Natural killer cell (primary cell): ENCODE measurements at regions not wholly inside any gene's neighbourhood (a gene's known extent, or its start where the extent isn't known, plus 50 kb on each side); places are given as distances from the start of the nearest gene placed in this dataset.

Source experiments
- ATAC-seq, 3 donors: fragments of 150-1000 bp in 2 of 3; fragments of 200-7000 bp in 1 of 3; cut with Tn5 transposase; 1 replicate in 1 of 3; 2 replicates in 2 of 3; pipeline ENCODE4 v1.10.0; 2021; ENCODE audit warnings: mild to moderate bottlenecking in 2 of 3, moderate library complexity in 2 of 3
- DNase-seq, 2 donors: peaks; one replicate each; pipeline versions ENCODE4 v3.0.0 to v3.0.0-alpha.2; 2013 to 2021; ENCODE audit warnings: mixed read lengths in 1 of 2
- H3K27ac ChIP-seq: one replicate; pipeline ENCODE4 v1.5.1; 2013; ENCODE audit warnings: mild to moderate bottlenecking, low read length
- H3K27me3 ChIP-seq: one replicate; pipeline ENCODE4 v1.6.1; 2013; ENCODE audit warnings: low read length; ENCODE audit not compliant: control insufficient read depth, insufficient read depth
- H3K36me3 ChIP-seq: one replicate; pipeline ENCODE4 v1.6.1; 2013; ENCODE audit warnings: low read length; ENCODE audit not compliant: control insufficient read depth, insufficient read depth
- H3K4me1 ChIP-seq: one replicate; pipeline ENCODE4 v1.6.1; 2013; ENCODE audit warnings: low read length; ENCODE audit not compliant: control insufficient read depth, insufficient read depth
- H3K4me3 ChIP-seq: one replicate; pipeline ENCODE4 v1.5.1; 2013; ENCODE audit warnings: low read length
- H3K9me3 ChIP-seq: one replicate; pipeline ENCODE4 v1.6.1; 2013; ENCODE audit warnings: low read length; ENCODE audit not compliant: control insufficient read depth, insufficient read depth
- H3K27ac Mint-ChIP-seq, 2 donors: one replicate each; pipeline ENCODE4 v1.8.0; 2022; ENCODE audit warnings: mild to moderate bottlenecking in 2 of 2, mixed read lengths in 2 of 2, moderate library complexity in 1 of 2
- H3K27me3 Mint-ChIP-seq, 2 donors: one replicate each; pipeline ENCODE4 v1.8.0; 2022; ENCODE audit warnings: low read depth in 2 of 2, mixed read lengths in 2 of 2
- H3K36me3 Mint-ChIP-seq: one replicate; pipeline ENCODE4 v1.8.0; 2022; ENCODE audit warnings: mixed read lengths
- H3K4me1 Mint-ChIP-seq, 2 donors: one replicate each; pipeline ENCODE4 v1.8.0; 2022; ENCODE audit warnings: mixed read lengths in 2 of 2
- H3K4me3 Mint-ChIP-seq: one replicate; pipeline ENCODE4 v1.8.0; 2022; ENCODE audit warnings: mild to moderate bottlenecking, moderate library complexity, mixed read lengths
- H3K9me3 Mint-ChIP-seq, 2 donors: one replicate each; pipeline ENCODE4 v1.8.0; 2022; ENCODE audit warnings: mixed read lengths in 2 of 2
- WGBS: methylation state at CpG from one replicate; pipeline ENCODE4 v1.1.7; 2013; ENCODE audit warnings: missing lambda C conversion rate; ENCODE audit not compliant: insufficient coverage; 5-methylcytosine and 5-hydroxymethylcytosine counted together
- intact Hi-C: fragments of 100-400 bp; cut with micrococcal nuclease; formaldehyde crosslinking; loops from one replicate; pipeline ENCODE4 v1.14.2; 2022
- TF ChIP-seq, protein P1 (sequence below): fragments of 200-600 bp; IDR thresholded peaks from one replicate; pipeline ENCODE4 v1.8.0; 2022; ENCODE audit warnings: antibody characterized with exemption

- TF ChIP-seq, protein P1, sequence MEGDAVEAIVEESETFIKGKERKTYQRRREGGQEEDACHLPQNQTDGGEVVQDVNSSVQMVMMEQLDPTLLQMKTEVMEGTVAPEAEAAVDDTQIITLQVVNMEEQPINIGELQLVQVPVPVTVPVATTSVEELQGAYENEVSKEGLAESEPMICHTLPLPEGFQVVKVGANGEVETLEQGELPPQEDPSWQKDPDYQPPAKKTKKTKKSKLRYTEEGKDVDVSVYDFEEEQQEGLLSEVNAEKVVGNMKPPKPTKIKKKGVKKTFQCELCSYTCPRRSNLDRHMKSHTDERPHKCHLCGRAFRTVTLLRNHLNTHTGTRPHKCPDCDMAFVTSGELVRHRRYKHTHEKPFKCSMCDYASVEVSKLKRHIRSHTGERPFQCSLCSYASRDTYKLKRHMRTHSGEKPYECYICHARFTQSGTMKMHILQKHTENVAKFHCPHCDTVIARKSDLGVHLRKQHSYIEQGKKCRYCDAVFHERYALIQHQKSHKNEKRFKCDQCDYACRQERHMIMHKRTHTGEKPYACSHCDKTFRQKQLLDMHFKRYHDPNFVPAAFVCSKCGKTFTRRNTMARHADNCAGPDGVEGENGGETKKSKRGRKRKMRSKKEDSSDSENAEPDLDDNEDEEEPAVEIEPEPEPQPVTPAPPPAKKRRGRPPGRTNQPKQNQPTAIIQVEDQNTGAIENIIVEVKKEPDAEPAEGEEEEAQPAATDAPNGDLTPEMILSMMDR = no peak
- ATAC-seq = no peak
- Mint-ChIP-seq H3K27me3 (no peaks in the 10 kb centered on the region), H3K9me3 (no peaks in the 10 kb centered on the region), H3K36me3 (no peaks in the 10 kb centered on the region), H3K4me3 (no peak overlapping the region), H3K4me1 (no peaks in the 10 kb centered on the region), H3K27ac (no peak overlapping the region)
- intact Hi-C loops = no loop called here
- no peaks in the 10 kb centered on the region for H3K9me3 ChIP-seq
- no peak overlapping the region for H3K27ac ChIP-seq
- H3K36me3 ChIP-seq = no peaks in the 10 kb centered on the region
- no peak overlapping the region for H3K4me3 ChIP-seq
- H3K27me3 ChIP-seq = no peaks in the 10 kb centered on the region
- WGBS = 84% methylated on average over 2 of the region's 3 CpGs
- DNase-seq = peak in 1 of 2 donors; percentile 4
- H3K4me1 ChIP-seq = no peaks in the 10 kb centered on the region
Observed at GRCh38 chrY:14301552-14301951, 222.8 kb upstream of the NLGN4Y start.

DNA sequence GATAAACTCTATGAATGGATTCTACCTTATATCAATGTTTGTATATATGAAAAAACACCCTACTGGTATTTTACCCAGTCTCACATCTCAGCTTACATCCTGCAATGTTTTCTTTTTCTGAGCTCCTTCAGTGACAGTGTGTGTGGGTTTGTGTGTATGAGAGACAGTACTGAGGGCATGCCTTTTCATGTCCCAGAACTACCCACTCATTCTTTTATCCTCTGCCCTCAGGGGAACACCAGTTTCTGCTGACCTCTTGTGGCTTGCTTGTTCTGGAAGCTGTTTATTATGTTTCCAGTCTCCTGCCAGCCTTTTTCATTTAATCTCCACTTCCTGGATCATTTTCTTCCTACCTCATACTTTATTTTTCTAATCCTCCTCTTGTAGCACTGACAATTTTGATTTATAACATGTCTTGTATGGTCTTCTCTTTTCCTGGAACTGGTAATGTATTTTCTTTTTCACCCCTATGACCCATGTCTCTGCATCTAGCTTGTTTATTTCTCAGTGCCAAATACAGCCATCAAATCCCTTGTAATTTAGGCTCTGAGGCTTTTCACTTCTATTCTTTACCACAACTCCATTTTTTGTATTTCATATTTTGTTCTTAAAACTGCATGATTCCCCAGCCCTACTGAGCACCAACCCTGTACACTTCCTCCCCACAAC, 195.5 kb upstream of the NLGN4Y start:
- intact Hi-C loops = no loop called here
- Mint-ChIP-seq H3K9me3 (no peaks in the 10 kb centered on the region), H3K4me3 (no peak overlapping the region), H3K4me1 (peaks cover 0 to 5% of the 10 kb centered on the region in 2 donors), H3K27ac (peak overlapping the region in 1 of 2 donors; percentile 51), H3K27me3 (no peaks in the 10 kb centered on the region), H3K36me3 (no peaks in the 10 kb centered on the region)
- no peaks in the 10 kb centered on the region for H3K27me3 ChIP-seq
- TF ChIP-seq, protein P1 = no peak
- no peak overlapping the region for H3K4me3 ChIP-seq
- DNase-seq (peak in 1 of 2 donors; percentile 22), ATAC-seq (no peak)
- no peaks in the 10 kb centered on the region for H3K9me3 ChIP-seq
- no peak overlapping the region for H3K27ac ChIP-seq
- H3K36me3 ChIP-seq = no peaks in the 10 kb centered on the region
- no peaks in the 10 kb centered on the region for H3K4me1 ChIP-seq

- Mint-ChIP-seq H3K36me3 (no peaks in the 10 kb centered on the region), H3K27ac (no peak overlapping the region), H3K4me1 (peaks cover 0 to 5% of the 10 kb centered on the region in 2 donors), H3K4me3 (no peak overlapping the region), H3K27me3 (no peaks in the 10 kb centered on the region), H3K9me3 (no peaks in the 10 kb centered on the region)
- Histone ChIP-seq H3K4me3 (no peak overlapping the region), H3K27ac (no peak overlapping the region), H3K27me3 (no peaks in the 10 kb centered on the region), H3K9me3 (no peaks in the 10 kb centered on the region), H3K36me3 (no peaks in the 10 kb centered on the region), H3K4me1 (no peaks in the 10 kb centered on the region)
- TF ChIP-seq, protein P1 = no peak
- DNase-seq (no peak), ATAC-seq (no peak)
- intact Hi-C loops = no loop called here
Observed at GRCh38 chrY:14330362-14330761, 194.0 kb upstream of the NLGN4Y start.

GRCh38 chrY:14339524-14339923, 184.8 kb upstream of the NLGN4Y start:
- intact Hi-C loops = no loop called here
- Histone ChIP-seq H3K27me3 (no peaks in the 10 kb centered on the region), H3K9me3 (no peaks in the 10 kb centered on the region), H3K4me1 (peaks cover 15% of the 10 kb centered on the region), H3K36me3 (no peaks in the 10 kb centered on the region), H3K4me3 (no peak overlapping the region), H3K27ac (peak overlapping the region; percentile 88)
- no peak overlapping the region for H3K4me3 Mint-ChIP-seq
- no peaks in the 10 kb centered on the region for H3K27me3 Mint-ChIP-seq
- TF ChIP-seq, protein P1 = no peak
- DNase-seq (no peak), ATAC-seq (no peak)
- no peaks in the 10 kb centered on the region for H3K36me3 Mint-ChIP-seq
- peaks cover 0 to 22% of the 10 kb centered on the region in 2 donors for H3K4me1 Mint-ChIP-seq
- H3K9me3 Mint-ChIP-seq = no peaks in the 10 kb centered on the region
- peak overlapping the region in 1 of 2 donors; percentile 92 for H3K27ac Mint-ChIP-seq
- 93% methylated on average over 3 of the region's 4 CpGs for WGBS
